ENCODE measurements at regions not wholly inside any gene's neighbourhood (a gene's known extent, or its start where the extent isn't known, plus 50 kb on each side); places are given as distances from the start of the nearest gene placed in this dataset.
"Not testable (repeated sequence)": the region's sequence is repeated elsewhere in the genome, so short reads cannot be mapped to it uniquely, and the experiment has no call there.

DNA sequence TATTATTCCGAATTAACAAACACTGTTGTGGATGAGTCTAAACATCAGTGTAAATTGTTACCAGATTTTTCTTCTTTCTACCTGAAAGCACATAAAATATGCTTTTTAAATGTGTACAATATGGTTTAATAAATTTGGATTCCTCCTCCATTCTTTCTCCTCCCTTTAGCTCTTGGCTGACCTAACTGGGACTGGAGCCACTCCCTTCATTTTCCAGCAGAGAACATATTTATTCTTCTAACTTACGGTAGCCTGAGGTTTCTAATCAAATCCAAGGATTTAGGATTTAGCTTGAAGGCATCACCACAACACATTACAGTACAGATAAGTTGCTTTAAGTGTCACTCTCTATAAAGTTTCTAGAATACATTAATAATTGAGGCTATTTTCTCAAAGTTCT, 88.2 kb upstream of the SEMA3C start:
- no peak for DNase-seq (ENCODE audit: low spot score)
- intact Hi-C loops (cut with DNase I), result no loop called here

DNA sequence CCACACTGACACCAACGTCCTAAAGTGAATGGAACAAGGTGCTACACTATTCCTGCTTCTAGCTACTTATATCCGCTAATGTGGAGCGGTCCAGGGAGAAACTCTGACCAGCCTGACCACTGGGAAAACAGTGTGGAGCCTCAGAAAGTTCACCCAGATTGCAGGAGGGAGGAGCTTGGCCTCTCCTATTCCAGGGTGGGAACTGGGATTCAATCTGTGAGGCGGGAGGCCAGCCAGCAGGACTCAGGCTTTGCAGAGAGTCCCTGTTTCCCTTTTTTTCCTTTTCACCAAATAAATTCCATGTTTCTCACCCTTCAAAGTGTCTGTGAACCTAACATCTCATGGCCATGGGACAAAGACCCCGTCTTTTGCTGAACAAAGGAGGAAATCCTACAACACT, 86.4 kb upstream of the SEMA3C start:
- intact Hi-C loops (cut with DNase I), result no loop called here
- no peak for DNase-seq (ENCODE audit: low spot score)

GRCh38 chr7:81004098-81004497, 85.2 kb upstream of the SEMA3C start:
- no peak for DNase-seq (ENCODE audit: low spot score)
- intact Hi-C loops (cut with DNase I), result no loop called here

DNA sequence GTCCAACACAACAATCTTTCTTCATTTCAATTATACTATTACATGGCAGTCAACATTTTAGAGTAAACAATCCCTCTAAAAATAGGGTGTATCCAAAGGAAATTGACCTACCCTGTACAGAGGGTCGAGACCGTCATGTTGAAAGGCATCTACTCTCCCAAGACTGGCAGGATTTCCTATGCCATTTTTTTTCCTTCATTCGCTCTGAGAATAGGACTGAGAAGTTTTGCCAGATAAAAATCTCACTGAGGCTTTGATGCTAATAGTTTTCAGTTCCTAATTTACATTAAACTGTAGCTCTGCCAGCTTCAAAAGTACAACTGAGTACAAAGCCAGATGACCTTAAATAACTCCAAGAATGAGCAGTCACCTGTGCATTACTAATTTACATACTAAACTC, 84.5 kb upstream of the SEMA3C start:
- intact Hi-C loops (cut with DNase I), result no loop called here
- no peak for DNase-seq (ENCODE audit: low spot score)

GRCh38 chr7:81002421-81002820, 83.6 kb upstream of the SEMA3C start:
- intact Hi-C loops (cut with DNase I), result no loop called here
- no peak for DNase-seq (ENCODE audit: low spot score)

- no peak for DNase-seq (ENCODE audit: low spot score)
- intact Hi-C loops (cut with DNase I), result loop anchor here in 1 of 2 donors (10.0 kb wide), 1 partner anchor 435 kb away; no protein-coding TSS in a partner anchor
These were observed 80.9 kb upstream of the SEMA3C start for GRCh38 chr7:80999771-81000170.

- no peak for DNase-seq (ENCODE audit: low spot score)
- intact Hi-C loops (cut with DNase I), result loop anchor here in 1 of 2 donors (10.0 kb wide), 1 partner anchor 434 kb away; no protein-coding TSS in a partner anchor
These were observed 80.2 kb upstream of the SEMA3C start for GRCh38 chr7:80999100-80999499.

DNA sequence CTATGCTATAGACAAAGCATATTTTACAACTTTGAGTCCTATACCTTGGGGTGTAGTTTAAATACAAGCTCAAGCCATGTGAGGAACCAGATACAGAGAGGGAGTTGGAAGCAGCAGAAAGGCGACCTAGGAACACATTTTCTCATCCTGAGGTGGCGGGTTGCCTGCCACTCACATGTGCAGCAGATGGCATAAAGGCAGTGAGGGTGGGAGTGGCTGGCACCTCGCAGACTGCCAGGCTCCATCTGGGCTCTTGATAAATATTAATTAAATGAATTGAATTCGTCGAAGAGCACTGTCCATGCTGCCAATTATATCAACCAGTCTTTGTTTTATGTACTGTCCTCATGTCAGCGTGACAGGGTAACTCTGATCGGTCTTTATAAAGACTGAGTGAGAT, 79.0 kb upstream of the SEMA3C start:
- DNase-seq (ENCODE audit: low spot score), result no peak
- intact Hi-C loops (cut with DNase I), result loop anchor here in 1 of 2 donors (10.0 kb wide), 1 partner anchor 433 kb away; no protein-coding TSS in a partner anchor

GRCh38 chr7:80996236-80996635, 77.4 kb upstream of the SEMA3C start:
- DNase-seq (ENCODE audit: low spot score), result not testable (repeated sequence)
- intact Hi-C loops (cut with DNase I), result loop anchor here in 1 of 2 donors (10.0 kb wide), 1 partner anchor 431 kb away; no protein-coding TSS in a partner anchor

DNA sequence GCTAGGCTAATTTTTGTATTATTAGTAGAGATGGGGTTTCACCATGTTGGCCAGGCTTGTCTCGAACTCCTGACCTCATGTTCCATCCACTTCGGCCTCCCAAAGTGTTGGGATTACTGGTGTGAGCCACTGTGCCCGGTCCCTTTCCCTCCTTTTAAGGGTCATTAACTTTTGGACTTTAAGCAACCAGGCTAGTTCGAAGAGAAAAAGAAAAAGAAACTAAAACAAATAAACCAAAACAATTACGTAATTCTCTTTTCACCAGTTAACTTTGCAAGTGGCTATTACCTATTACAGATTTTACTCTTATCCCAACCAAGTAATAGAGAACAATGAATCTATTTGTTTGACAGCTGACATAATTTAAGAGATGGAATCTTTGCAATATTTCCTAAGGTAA, 72.8 kb upstream of the SEMA3C start:
- intact Hi-C loops (cut with DNase I), result loop anchor here in 1 of 2 donors (10.0 kb wide), 1 partner anchor 427 kb away; no protein-coding TSS in a partner anchor
- DNase-seq (ENCODE audit: low spot score), result no peak

DNA sequence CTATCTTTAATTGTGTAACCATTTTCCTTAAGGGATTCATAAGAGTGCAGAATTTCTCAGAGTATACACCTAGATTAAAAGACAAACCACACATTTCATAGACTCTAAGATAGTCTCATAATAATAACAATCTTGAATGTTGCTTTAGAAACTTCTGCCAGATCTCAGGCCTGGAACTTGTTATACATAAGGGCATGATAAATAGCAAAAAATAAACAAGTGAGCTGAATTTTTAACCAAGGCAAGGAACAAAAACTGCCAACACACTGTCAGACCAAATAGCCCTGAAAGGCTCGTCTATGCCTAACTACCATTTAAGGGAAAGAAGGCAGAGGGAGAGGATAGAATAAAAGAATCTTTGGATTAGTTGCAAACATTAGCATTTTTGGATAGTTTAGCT, 65.8 kb upstream of the SEMA3C start:
- no peak for DNase-seq (ENCODE audit: low spot score)
- intact Hi-C loops (cut with DNase I), result no loop called here

DNA sequence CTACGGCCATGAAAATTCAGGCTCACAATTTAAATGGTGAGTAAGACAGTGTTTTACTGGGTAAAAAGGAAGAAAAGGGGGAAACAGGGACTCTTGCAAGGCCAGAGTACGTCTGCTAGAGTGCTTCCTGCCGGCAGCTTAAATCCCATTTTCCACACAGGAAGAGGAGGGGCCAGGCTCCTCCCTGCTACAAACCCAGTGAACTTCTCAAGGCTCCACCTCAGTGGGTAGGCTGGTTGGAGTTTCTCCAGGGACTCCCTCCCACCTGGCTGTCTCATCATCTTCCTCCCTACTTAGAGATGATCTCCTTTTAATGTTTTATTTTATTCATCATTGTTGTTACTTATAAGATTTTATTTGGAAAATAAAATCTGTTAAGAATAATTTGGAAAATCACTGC, 62.6 kb upstream of the SEMA3C start:
- no peak for DNase-seq (ENCODE audit: low spot score)
- intact Hi-C loops (cut with DNase I), result no loop called here

- intact Hi-C loops (cut with DNase I), result no loop called here
- DNase-seq (ENCODE audit: low spot score), result no peak
These were observed 58.9 kb upstream of the SEMA3C start for GRCh38 chr7:80977751-80978150.

DNA sequence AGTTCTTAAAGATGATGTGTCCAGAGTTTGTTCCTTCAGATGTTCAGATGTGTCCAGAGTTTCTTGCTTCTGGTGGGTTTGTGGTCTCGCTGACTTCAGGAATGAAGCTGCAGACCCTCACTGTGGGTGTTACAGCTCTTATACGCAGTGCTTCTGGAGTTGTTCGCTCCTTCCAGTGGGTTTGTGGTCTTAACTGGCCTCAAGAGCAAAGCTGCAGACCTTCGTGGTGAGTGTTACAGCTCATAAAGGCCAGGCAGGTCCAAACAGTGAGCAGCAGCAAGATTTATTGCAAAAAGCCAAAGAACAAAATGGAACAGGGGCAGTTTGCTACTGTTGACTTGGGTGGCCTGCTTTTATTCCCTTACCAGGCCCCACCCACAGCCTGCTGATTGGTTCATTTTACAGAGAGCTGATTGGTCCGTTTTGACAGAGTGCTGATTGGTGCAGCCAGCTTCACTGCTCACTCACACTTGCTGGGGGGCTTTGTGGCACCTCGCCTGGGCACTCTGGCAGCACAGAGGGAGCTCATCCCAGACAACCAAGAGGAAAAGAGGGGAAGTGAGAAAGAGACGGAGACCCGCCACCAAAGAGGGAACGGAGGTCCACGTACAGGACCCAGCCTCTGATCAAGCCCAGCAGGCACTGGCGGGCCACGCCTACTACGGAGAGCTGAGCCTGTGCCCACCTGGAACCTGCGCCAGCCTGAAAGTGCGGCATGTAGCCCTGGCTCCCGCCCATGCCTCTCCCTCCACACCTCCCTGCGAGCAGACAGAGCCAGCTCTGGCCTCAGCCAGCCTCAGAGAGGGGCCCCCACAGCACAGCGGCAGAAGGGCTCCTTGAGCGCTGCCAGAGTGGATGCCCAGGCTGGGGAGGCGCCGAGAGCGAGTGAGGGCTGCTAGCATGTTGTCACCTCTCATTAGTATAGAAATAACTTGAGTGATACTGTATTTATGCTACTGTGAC, 55.8 kb upstream of the SEMA3C start:
- intact Hi-C loops (cut with DNase I), result no loop called here

GRCh38 chr7:80971225-80971624, 52.4 kb upstream of the SEMA3C start:
- DNase-seq (ENCODE audit: low spot score), result no peak
- intact Hi-C loops (cut with DNase I), result no loop called here

More for the DNA sequence above, 55.8 kb upstream of the SEMA3C start:
- DNase-seq (ENCODE audit: low spot score), result no peak
